Astrocyte (in vitro differentiated cells and primary cell): ENCODE measurements at regions not wholly inside any gene's neighbourhood (a gene's known extent, or its start where the extent isn't known, plus 50 kb on each side); places are given as distances from the start of the nearest gene placed in this dataset.

Experiments
- DNase-seq: peaks from one replicate; pipeline ENCODE4 v3.0.0-alpha.2; 2010; ENCODE audit warnings: low read depth
- FAIRE-seq: peaks from 2 replicates; lab custom pipeline; 2011; peaks lifted over from hg19 to GRCh38; lab: Jason Lieb, UNC
- H2AFZ ChIP-seq: 2 replicates; pipeline ENCODE4 v1.6.0; 2012; ENCODE audit warnings: low read depth, low read length, inconsistent platforms
- H3K27ac ChIP-seq: 2 replicates; pipeline ENCODE4 v1.5.1; 2011; ENCODE audit warnings: low read depth, low read length, inconsistent platforms
- H3K27me3 ChIP-seq: 2 replicates; pipeline ENCODE4 v1.6.0; 2011; ENCODE audit warnings: low read length, inconsistent platforms; ENCODE audit not compliant: insufficient read depth
- H3K36me3 ChIP-seq: 2 replicates; pipeline ENCODE4 v1.5.1; 2011; ENCODE audit warnings: low read length, inconsistent platforms; ENCODE audit not compliant: insufficient read depth
- H3K4me1 ChIP-seq: 2 replicates; pipeline ENCODE4 v1.5.1; 2011; ENCODE audit warnings: low read length, inconsistent platforms; ENCODE audit not compliant: insufficient read depth
- H3K4me2 ChIP-seq: 2 replicates; pipeline ENCODE4 v1.6.0; 2012; ENCODE audit warnings: low read length, inconsistent platforms
- H3K4me3 ChIP-seq: 2 replicates; pipeline ENCODE4 v1.5.1; 2011; ENCODE audit warnings: low read depth, mild to moderate bottlenecking, low read length, inconsistent platforms; ENCODE audit not compliant: insufficient read depth
- H3K79me2 ChIP-seq: 2 replicates; pipeline ENCODE4 v1.6.0; 2012; ENCODE audit warnings: mild to moderate bottlenecking, low read length, inconsistent platforms; ENCODE audit not compliant: insufficient read depth
- H3K9ac ChIP-seq: 2 replicates; pipeline ENCODE4 v1.6.0; 2012; ENCODE audit warnings: mild to moderate bottlenecking, low read length, inconsistent platforms
- H3K9me3 ChIP-seq: 2 replicates; pipeline ENCODE4 v1.5.1; 2012; ENCODE audit warnings: low read depth, mild to moderate bottlenecking, low read length, inconsistent platforms; ENCODE audit not compliant: insufficient read depth
- H4K20me1 ChIP-seq: 2 replicates; pipeline ENCODE4 v1.6.0; 2012; ENCODE audit warnings: low read length, inconsistent platforms; ENCODE audit not compliant: insufficient read depth
- H3K27ac Mint-ChIP-seq: one replicate; pipeline ENCODE4 v1.8.0; 2021; ENCODE audit warnings: mild to moderate bottlenecking, mixed read lengths; ENCODE audit not compliant: unreplicated experiment
- H3K27me3 Mint-ChIP-seq: one replicate; pipeline ENCODE4 v1.8.0; 2021; ENCODE audit warnings: low read depth, mixed read lengths; ENCODE audit not compliant: unreplicated experiment
- H3K36me3 Mint-ChIP-seq: one replicate; pipeline ENCODE4 v1.8.0; 2021; ENCODE audit warnings: low read depth, mixed read lengths; ENCODE audit not compliant: unreplicated experiment
- H3K4me1 Mint-ChIP-seq: one replicate; pipeline ENCODE4 v1.8.0; 2021; ENCODE audit warnings: low read depth, mixed read lengths; ENCODE audit not compliant: unreplicated experiment
- H3K4me3 Mint-ChIP-seq: one replicate; pipeline ENCODE4 v1.8.0; 2021; ENCODE audit warnings: mild to moderate bottlenecking, moderate library complexity, mixed read lengths; ENCODE audit not compliant: unreplicated experiment
- H3K9me3 Mint-ChIP-seq: one replicate; pipeline ENCODE4 v1.8.0; 2021; ENCODE audit warnings: mild to moderate bottlenecking, mixed read lengths; ENCODE audit not compliant: unreplicated experiment
- CTCF ChIP-seq: IDR thresholded peaks from 2 replicates; pipeline ENCODE4 v1.5.1; 2011; ENCODE audit warnings: low read depth, mild to moderate bottlenecking, inconsistent platforms, low read length, moderate library complexity; ENCODE audit not compliant: insufficient read depth
- EZH2 ChIP-seq: IDR thresholded peaks from 2 replicates; pipeline ENCODE4 v1.6.1; 2012; ENCODE audit warnings: mild to moderate bottlenecking, low read length, inconsistent platforms; ENCODE audit not compliant: insufficient read depth

- Histone ChIP-seq H2AFZ (no peak overlapping the region), H4K20me1 (no peaks in the 10 kb centered on the region), H3K27me3 (no peaks in the 10 kb centered on the region), H3K9me3 (no peaks in the 10 kb centered on the region), H3K4me3 (no peak overlapping the region), H3K4me2 (no peak overlapping the region), H3K79me2 (no peaks in the 10 kb centered on the region), H3K4me1 (no peaks in the 10 kb centered on the region), H3K27ac (no peak overlapping the region), H3K36me3 (no peaks in the 10 kb centered on the region), H3K9ac (no peak overlapping the region)
- DNase-seq (no peak), FAIRE-seq (no peak)
- Mint-ChIP-seq H3K27ac (no peak overlapping the region), H3K4me1 (no peaks in the 10 kb centered on the region), H3K27me3 (no peaks in the 10 kb centered on the region), H3K9me3 (peaks cover 3% of the 10 kb centered on the region), H3K36me3 (no peaks in the 10 kb centered on the region), H3K4me3 (no peak overlapping the region)
- TF ChIP-seq EZH2 (no peak), CTCF (no peak)
Measured at GRCh38 chr2:165022781-165023180, 67.5 kb upstream of the SLC38A11 start.

GRCh38 chr2:165017966-165018596 lies 62.8 kb upstream of the SLC38A11 start:
- Histone ChIP-seq H3K36me3 (no peaks in the 10 kb centered on the region), H3K4me3 (no peak overlapping the region), H3K27me3 (no peaks in the 10 kb centered on the region), H2AFZ (peak overlapping the region; percentile 44), H3K4me2 (peak overlapping the region; percentile 56), H4K20me1 (no peaks in the 10 kb centered on the region), H3K27ac (no peak overlapping the region), H3K4me1 (no peaks in the 10 kb centered on the region), H3K9ac (no peak overlapping the region), H3K9me3 (no peaks in the 10 kb centered on the region), H3K79me2 (no peaks in the 10 kb centered on the region)
- TF ChIP-seq EZH2 (no peak), CTCF (no peak)
- H3K36me3 Mint-ChIP-seq, result no peaks in the 10 kb centered on the region
- no peaks in the 10 kb centered on the region for H3K27me3 Mint-ChIP-seq
- no peak overlapping the region for H3K27ac Mint-ChIP-seq
- H3K9me3 Mint-ChIP-seq, result peaks cover 3% of the 10 kb centered on the region
- H3K4me1 Mint-ChIP-seq, result no peaks in the 10 kb centered on the region
- H3K4me3 Mint-ChIP-seq, result no peak overlapping the region
- DNase-seq (no peak), FAIRE-seq (no peak)

- FAIRE-seq (no peak), DNase-seq (peak; percentile 49)
- H3K4me2 ChIP-seq, result peak overlapping the region; percentile 10
Measured at GRCh38 chr2:165016772-165017411, 61.6 kb upstream of the SLC38A11 start.

More at GRCh38 chr2:165016772-165017411, 61.6 kb upstream of the SLC38A11 start:
- Mint-ChIP-seq H3K9me3 (peaks cover 3% of the 10 kb centered on the region), H3K4me1 (no peaks in the 10 kb centered on the region), H3K4me3 (no peak overlapping the region), H3K36me3 (no peaks in the 10 kb centered on the region), H3K27ac (no peak overlapping the region), H3K27me3 (no peaks in the 10 kb centered on the region)
- H2AFZ ChIP-seq, result no peak overlapping the region
- no peak overlapping the region for H3K4me3 ChIP-seq
- H3K27me3 ChIP-seq, result no peaks in the 10 kb centered on the region
- no peaks in the 10 kb centered on the region for H3K4me1 ChIP-seq
- H3K79me2 ChIP-seq, result no peaks in the 10 kb centered on the region
- H3K36me3 ChIP-seq, result no peaks in the 10 kb centered on the region
- no peak overlapping the region for H3K9ac ChIP-seq
- H4K20me1 ChIP-seq, result no peaks in the 10 kb centered on the region
- TF ChIP-seq CTCF, result peak; percentile 68
- no peak for TF ChIP-seq EZH2
- no peak overlapping the region for H3K27ac ChIP-seq
- H3K9me3 ChIP-seq, result no peaks in the 10 kb centered on the region
